SK-N-SH treated with all-trans-retinoic acid at 6 μM for 48 hours (cell line): ENCODE measurements at regions not wholly inside any gene's neighbourhood (a gene's known extent, or its start where the extent isn't known, plus 50 kb on each side); places are given as distances from the start of the nearest gene placed in this dataset.

Source experiments
- ATAC-seq: fragments of 200-7000 bp; cut with Tn5 transposase; 3 replicates; pipeline ENCODE4 v1.9.1; 2020; ENCODE audit warnings: mild to moderate bottlenecking, moderate library complexity
- BACH2 ChIP-seq: fragments of 250-450 bp; sonication (Bioruptor Pico); IDR thresholded peaks from 2 replicates; pipeline ENCODE4 v1.9.0; 2021; ENCODE audit warnings: mild to moderate bottlenecking, borderline replicate concordance
- CSDC2 ChIP-seq: fragments of 250-450 bp; sonication (Bioruptor Pico); IDR thresholded peaks from 2 replicates; pipeline ENCODE4 v1.5.0; 2020; ENCODE audit warnings: mild to moderate bottlenecking, moderate library complexity
- ESRRG ChIP-seq: fragments of 250-450 bp; sonication (Bioruptor Pico); IDR thresholded peaks from 2 replicates; pipeline ENCODE4 v1.6.1; 2021; ENCODE audit warnings: mild to moderate bottlenecking
- GLIS3 ChIP-seq: fragments of 250-450 bp; sonication (Bioruptor Pico); IDR thresholded peaks from 2 replicates; pipeline ENCODE4 v1.5.0; 2020; ENCODE audit warnings: mild to moderate bottlenecking, moderate library complexity
- ISL1 ChIP-seq: fragments of 250-450 bp; sonication (Bioruptor Pico); IDR thresholded peaks from 2 replicates; pipeline ENCODE4 v2.1.2; 2022; ENCODE audit warnings: mild to moderate bottlenecking, moderate library complexity
- RARB ChIP-seq: fragments of 250-450 bp; sonication (Bioruptor Pico); IDR thresholded peaks from 2 replicates; pipeline ENCODE4 v1.8.0; 2021; ENCODE audit warnings: mild to moderate bottlenecking, moderate library complexity
- SNAI2 ChIP-seq: fragments of 250-450 bp; sonication (Bioruptor Pico); IDR thresholded peaks from 2 replicates; pipeline ENCODE4 v1.5.0; 2020; ENCODE audit warnings: mild to moderate bottlenecking, moderate library complexity
- TCF4 ChIP-seq: fragments of 250-450 bp; sonication (Bioruptor Pico); IDR thresholded peaks from 2 replicates; pipeline ENCODE4 v1.8.0; 2021; ENCODE audit warnings: mild to moderate bottlenecking, moderate library complexity, borderline replicate concordance
- TOX ChIP-seq: fragments of 250-450 bp; sonication (Bioruptor Pico); IDR thresholded peaks from 2 replicates; pipeline ENCODE4 v1.8.0; 2021; ENCODE audit warnings: mild to moderate bottlenecking, moderate library complexity, borderline replicate concordance
- ZC3H10 ChIP-seq: fragments of 250-450 bp; sonication (Bioruptor Pico); IDR thresholded peaks from 2 replicates; pipeline ENCODE4 v1.5.1; 2021; ENCODE audit warnings: mild to moderate bottlenecking, moderate library complexity
- ZFP3 ChIP-seq: fragments of 250-450 bp; sonication (Bioruptor Pico); IDR thresholded peaks from 2 replicates; pipeline ENCODE4 v1.5.0; 2020; ENCODE audit warnings: mild to moderate bottlenecking, moderate library complexity
- ZFP30 ChIP-seq: fragments of 450-650 bp; formaldehyde crosslinking; IDR thresholded peaks from 2 replicates; pipeline ENCODE4 v1.5.0; 2022; ENCODE audit warnings: mild to moderate bottlenecking, moderate library complexity
- ZNF565 ChIP-seq: fragments of 450-650 bp; formaldehyde crosslinking; conservative IDR thresholded peaks from 2 replicates; pipeline ENCODE4 v1.5.0; 2020; ENCODE audit warnings: low read depth, mild to moderate bottlenecking, moderate library complexity
- ZNF70 ChIP-seq: fragments of 450-650 bp; formaldehyde crosslinking; IDR thresholded peaks from 2 replicates; pipeline ENCODE4 v1.5.0; 2020; ENCODE audit warnings: mild to moderate bottlenecking, moderate library complexity
- ZNF8 ChIP-seq: fragments of 450-650 bp; formaldehyde crosslinking; IDR thresholded peaks from 2 replicates; pipeline ENCODE4 v1.5.0; 2020; ENCODE audit warnings: mild to moderate bottlenecking, moderate library complexity
- TF ChIP-seq, protein P1 (sequence below): fragments of 250-450 bp; sonication (Bioruptor Pico); IDR thresholded peaks from 2 replicates; pipeline ENCODE4 v1.5.1; 2020; ENCODE audit warnings: low read depth, mild to moderate bottlenecking, moderate library complexity
- TF ChIP-seq, protein P2 (sequence below): fragments of 250-450 bp; sonication (Bioruptor Pico); IDR thresholded peaks from 2 replicates; pipeline ENCODE4 v1.8.0; 2021; ENCODE audit warnings: low read depth, mild to moderate bottlenecking, moderate library complexity, borderline replicate concordance
- TF ChIP-seq, protein P3 (sequence below): fragments of 250-450 bp; sonication (Bioruptor Pico); IDR thresholded peaks from 2 replicates; pipeline ENCODE4 v1.5.0; 2020; ENCODE audit warnings: mild to moderate bottlenecking, moderate library complexity
- TF ChIP-seq, protein P4 (sequence below): fragments of 250-450 bp; sonication (Bioruptor Pico); IDR thresholded peaks from 2 replicates; pipeline ENCODE4 v1.5.1; 2021; ENCODE audit warnings: mild to moderate bottlenecking, moderate library complexity

DNA sequence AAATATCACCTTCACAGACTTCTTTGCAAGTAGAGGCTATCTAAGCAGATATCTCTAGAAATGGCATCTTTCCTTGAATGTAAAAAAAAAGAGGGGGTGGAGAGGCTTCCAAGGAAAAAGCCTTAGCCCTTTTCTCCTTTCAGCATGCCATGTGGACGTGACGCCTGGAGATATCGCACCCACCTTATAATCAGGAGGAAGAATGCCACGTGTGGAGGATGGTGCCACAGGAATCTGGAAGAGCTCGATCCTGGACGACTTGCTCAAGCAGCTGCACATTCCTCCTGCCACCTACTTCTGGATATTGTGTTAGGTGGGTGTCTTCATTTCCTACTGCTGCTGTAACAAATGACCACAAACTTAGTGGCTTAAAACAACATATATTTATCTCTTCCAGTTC lies 203.6 kb downstream of the NUAK1 start (continued):
- no peak for TF ChIP-seq SNAI2 (CRISPR knock-in tag)
- TF ChIP-seq ZNF8 (CRISPR knock-in tag): no peak
- TF ChIP-seq TOX: no peak
- no peak for TF ChIP-seq TCF4 (CRISPR knock-in tag)
- TF ChIP-seq ESRRG: no peak
- no peak for TF ChIP-seq GLIS3 (CRISPR knock-in tag)
- TF ChIP-seq, protein P1, sequence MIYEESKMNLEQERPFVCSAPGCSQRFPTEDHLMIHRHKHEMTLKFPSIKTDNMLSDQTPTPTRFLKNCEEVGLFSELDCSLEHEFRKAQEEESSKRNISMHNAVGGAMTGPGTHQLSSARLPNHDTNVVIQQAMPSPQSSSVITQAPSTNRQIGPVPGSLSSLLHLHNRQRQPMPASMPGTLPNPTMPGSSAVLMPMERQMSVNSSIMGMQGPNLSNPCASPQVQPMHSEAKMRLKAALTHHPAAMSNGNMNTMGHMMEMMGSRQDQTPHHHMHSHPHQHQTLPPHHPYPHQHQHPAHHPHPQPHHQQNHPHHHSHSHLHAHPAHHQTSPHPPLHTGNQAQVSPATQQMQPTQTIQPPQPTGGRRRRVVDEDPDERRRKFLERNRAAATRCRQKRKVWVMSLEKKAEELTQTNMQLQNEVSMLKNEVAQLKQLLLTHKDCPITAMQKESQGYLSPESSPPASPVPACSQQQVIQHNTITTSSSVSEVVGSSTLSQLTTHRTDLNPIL (CRISPR knock-in tag): no peak
- no peak for TF ChIP-seq BACH2 (CRISPR knock-in tag)
- TF ChIP-seq, all 23 proteins: peak for 0

DNA sequence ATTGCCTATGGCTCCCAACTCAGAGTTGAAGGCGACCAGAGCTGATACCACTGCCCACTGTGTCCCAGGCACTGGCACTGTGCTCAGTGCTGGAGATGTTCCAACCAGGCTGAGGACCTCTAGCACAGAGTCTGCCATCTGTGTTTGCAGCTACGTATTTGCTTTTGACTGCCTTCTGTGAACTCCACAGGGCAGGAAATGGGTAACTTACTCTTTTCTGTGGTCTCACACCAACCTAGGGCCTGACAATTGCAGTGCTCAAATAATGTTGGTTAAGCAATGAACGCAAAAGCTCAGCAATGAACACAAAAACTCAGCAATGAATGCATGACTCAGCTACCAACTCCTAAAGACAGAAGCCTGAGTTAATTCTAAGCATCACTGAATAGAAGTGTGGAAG lies 202.8 kb downstream of the NUAK1 start:
- ATAC-seq: no peak
- TF ChIP-seq ISL1 (CRISPR knock-in tag): no peak

DNA sequence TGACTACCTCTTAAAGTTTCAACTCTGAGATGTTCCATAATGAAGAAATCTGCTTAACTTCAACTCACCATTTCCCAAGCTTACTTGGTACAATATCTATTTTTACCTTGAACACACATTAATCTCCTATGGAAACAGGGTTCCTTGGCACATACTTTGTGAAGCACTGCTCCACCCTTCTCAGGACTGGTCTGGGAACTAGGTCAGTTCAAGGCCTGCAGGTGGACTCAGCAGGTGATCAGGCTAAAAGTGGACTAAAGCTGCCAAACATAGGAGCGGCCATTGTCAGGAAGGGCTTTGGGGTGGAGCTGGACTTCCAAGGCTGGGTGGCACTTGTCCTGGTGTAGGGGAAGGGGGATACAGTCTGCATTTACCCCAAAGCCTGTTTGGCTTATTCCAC lies 202.3 kb downstream of the NUAK1 start:
- ATAC-seq: no peak
- TF ChIP-seq ZNF8 (CRISPR knock-in tag) (no peak), BACH2 (CRISPR knock-in tag) (no peak), ISL1 (CRISPR knock-in tag) (no peak), ZNF565 (CRISPR knock-in tag) (no peak), CSDC2 (no peak)

DNA sequence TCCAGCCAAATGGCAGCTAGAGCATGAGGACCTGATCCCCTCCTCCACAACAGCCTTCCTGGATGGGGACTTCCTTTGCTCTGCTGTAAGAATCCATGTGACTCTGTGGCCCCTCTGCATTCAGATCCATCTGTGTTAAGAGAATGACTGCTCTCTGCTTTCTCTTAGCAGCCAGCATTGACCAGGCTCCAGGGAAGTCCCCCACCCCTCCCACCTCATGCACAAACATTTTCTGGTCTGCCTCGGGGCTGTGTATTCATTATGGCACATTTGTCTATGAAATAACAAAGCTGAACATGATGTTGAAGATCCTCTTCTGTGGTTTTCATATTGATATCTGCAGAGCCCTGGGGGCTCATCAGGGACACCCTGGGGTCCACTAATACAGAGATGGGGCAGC lies 201.7 kb downstream of the NUAK1 start:
- TF ChIP-seq, protein P2, sequence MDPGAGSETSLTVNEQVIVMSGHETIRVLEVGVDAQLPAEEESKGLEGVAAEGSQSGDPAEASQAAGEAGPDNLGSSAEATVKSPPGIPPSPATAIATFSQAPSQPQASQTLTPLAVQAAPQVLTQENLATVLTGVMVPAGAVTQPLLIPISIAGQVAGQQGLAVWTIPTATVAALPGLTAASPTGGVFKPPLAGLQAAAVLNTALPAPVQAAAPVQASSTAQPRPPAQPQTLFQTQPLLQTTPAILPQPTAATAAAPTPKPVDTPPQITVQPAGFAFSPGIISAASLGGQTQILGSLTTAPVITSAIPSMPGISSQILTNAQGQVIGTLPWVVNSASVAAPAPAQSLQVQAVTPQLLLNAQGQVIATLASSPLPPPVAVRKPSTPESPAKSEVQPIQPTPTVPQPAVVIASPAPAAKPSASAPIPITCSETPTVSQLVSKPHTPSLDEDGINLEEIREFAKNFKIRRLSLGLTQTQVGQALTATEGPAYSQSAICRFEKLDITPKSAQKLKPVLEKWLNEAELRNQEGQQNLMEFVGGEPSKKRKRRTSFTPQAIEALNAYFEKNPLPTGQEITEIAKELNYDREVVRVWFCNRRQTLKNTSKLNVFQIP: no peak
- TF ChIP-seq ZNF70 (CRISPR knock-in tag) (no peak), ZFP30 (CRISPR knock-in tag) (no peak), CSDC2 (no peak), ZC3H10 (no peak), RARB (CRISPR knock-in tag) (no peak)
- TF ChIP-seq, all 23 proteins: peak for 0
- ATAC-seq: no peak

DNA sequence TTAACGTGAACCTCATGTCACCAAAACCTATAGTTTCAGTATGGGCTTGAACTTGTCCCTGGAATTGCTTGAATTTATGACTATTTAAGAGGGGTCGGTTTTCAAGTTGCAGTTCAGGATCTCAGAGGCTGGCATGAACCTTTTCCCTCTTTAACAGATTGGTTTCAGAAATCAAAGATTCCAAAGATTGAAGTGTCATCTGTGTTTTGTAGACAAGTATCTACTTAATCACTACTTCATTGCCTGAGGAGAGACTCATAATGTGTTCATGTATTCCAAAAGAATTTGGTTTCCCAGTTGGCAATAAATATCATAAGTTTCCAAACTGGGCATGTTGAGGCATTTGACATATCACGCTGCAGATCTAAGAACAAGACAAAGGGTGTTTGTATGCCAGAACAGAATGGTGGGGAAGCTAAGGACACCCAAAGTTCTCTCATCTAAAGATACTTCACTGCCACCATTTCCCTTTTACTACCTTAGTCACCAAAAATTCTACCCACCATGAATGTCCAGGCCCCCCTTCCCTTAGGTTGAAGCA lies 199.5 kb downstream of the NUAK1 start:
- TF ChIP-seq, protein P3, sequence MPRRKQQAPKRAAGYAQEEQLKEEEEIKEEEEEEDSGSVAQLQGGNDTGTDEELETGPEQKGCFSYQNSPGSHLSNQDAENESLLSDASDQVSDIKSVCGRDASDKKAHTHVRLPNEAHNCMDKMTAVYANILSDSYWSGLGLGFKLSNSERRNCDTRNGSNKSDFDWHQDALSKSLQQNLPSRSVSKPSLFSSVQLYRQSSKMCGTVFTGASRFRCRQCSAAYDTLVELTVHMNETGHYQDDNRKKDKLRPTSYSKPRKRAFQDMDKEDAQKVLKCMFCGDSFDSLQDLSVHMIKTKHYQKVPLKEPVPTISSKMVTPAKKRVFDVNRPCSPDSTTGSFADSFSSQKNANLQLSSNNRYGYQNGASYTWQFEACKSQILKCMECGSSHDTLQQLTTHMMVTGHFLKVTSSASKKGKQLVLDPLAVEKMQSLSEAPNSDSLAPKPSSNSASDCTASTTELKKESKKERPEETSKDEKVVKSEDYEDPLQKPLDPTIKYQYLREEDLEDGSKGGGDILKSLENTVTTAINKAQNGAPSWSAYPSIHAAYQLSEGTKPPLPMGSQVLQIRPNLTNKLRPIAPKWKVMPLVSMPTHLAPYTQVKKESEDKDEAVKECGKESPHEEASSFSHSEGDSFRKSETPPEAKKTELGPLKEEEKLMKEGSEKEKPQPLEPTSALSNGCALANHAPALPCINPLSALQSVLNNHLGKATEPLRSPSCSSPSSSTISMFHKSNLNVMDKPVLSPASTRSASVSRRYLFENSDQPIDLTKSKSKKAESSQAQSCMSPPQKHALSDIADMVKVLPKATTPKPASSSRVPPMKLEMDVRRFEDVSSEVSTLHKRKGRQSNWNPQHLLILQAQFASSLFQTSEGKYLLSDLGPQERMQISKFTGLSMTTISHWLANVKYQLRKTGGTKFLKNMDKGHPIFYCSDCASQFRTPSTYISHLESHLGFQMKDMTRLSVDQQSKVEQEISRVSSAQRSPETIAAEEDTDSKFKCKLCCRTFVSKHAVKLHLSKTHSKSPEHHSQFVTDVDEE (CRISPR knock-in tag): no peak
- no peak for TF ChIP-seq ZNF70 (CRISPR knock-in tag)
- TF ChIP-seq GLIS3 (CRISPR knock-in tag): no peak
- no peak for TF ChIP-seq ZFP30 (CRISPR knock-in tag)
- TF ChIP-seq, protein P1 (CRISPR knock-in tag): no peak
- TF ChIP-seq ZNF565 (CRISPR knock-in tag): no peak
- TF ChIP-seq, protein P4, sequence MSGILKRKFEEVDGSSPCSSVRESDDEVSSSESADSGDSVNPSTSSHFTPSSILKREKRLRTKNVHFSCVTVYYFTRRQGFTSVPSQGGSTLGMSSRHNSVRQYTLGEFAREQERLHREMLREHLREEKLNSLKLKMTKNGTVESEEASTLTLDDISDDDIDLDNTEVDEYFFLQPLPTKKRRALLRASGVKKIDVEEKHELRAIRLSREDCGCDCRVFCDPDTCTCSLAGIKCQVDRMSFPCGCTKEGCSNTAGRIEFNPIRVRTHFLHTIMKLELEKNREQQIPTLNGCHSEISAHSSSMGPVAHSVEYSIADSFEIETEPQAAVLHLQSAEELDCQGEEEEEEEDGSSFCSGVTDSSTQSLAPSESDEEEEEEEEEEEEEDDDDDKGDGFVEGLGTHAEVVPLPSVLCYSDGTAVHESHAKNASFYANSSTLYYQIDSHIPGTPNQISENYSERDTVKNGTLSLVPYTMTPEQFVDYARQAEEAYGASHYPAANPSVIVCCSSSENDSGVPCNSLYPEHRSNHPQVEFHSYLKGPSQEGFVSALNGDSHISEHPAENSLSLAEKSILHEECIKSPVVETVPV (CRISPR knock-in tag): no peak
- no peak for TF ChIP-seq ZC3H10
- TF ChIP-seq ZFP3 (CRISPR knock-in tag): no peak
- TF ChIP-seq BACH2 (CRISPR knock-in tag): no peak
- no peak for ATAC-seq
